MCF 10A (cell line): ENCODE measurements at regions not wholly inside any gene's neighbourhood (a gene's known extent, or its start where the extent isn't known, plus 50 kb on each side); places are given as distances from the start of the nearest gene placed in this dataset.

ENCODE experiments used
- BruUV-seq: library from RNA; stranded (reverse); fragments of 400-500 nt; replicated peaks from 2 replicates; lab custom pipeline; 2021; lab: Mats Ljungman, UMichigan
- CTCF ChIA-PET: fragments of 300-600 bp; sonication (Branson Sonifier 250); formaldehyde crosslinking; extraction: SDS; loops from one replicate; lab custom pipeline; 2021; ENCODE audit warnings: antibody characterized with exemption, inconsistent platforms; lab: Yijun Ruan, JAX
- POLR2A ChIA-PET: fragments of 300-600, 350-650 bp; sonication (Branson Sonifier 250); formaldehyde crosslinking; extraction: SDS; loops from one replicate; lab custom pipeline; 2020; ENCODE audit warnings: antibody characterized with exemption, inconsistent platforms; lab: Yijun Ruan, JAX
- DNase-seq: peaks from one replicate; pipeline ENCODE4 v3.0.0-alpha.2; 2018; ENCODE audit not compliant: unreplicated experiment
- H3K27ac Mint-ChIP-seq: one replicate; pipeline ENCODE4 v1.8.0; 2022; ENCODE audit warnings: mild to moderate bottlenecking, low read depth, mixed read lengths; ENCODE audit not compliant: unreplicated experiment
- H3K27me3 Mint-ChIP-seq: one replicate; pipeline ENCODE4 v1.8.0; 2022; ENCODE audit warnings: mixed read lengths; ENCODE audit not compliant: insufficient read depth, unreplicated experiment
- H3K36me3 Mint-ChIP-seq: one replicate; pipeline ENCODE4 v1.8.0; 2022; ENCODE audit warnings: mild to moderate bottlenecking, moderate library complexity, mixed read lengths; ENCODE audit not compliant: insufficient read depth, unreplicated experiment
- H3K4me1 Mint-ChIP-seq: one replicate; pipeline ENCODE4 v1.8.0; 2022; ENCODE audit warnings: mixed read lengths; ENCODE audit not compliant: insufficient read depth, unreplicated experiment
- H3K4me3 Mint-ChIP-seq: one replicate; pipeline ENCODE4 v1.8.0; 2022; ENCODE audit warnings: mild to moderate bottlenecking, moderate library complexity, mixed read lengths; ENCODE audit not compliant: unreplicated experiment
- H3K9me3 Mint-ChIP-seq: one replicate; pipeline ENCODE4 v1.8.0; 2022; ENCODE audit warnings: mixed read lengths; ENCODE audit not compliant: unreplicated experiment
- intact Hi-C: fragments of 100-400 bp; cut with micrococcal nuclease; formaldehyde crosslinking; loops from 2 replicates; pipeline ENCODE4 v1.14.1; 2022
- TF ChIP-seq, protein P1 (sequence below): fragments of 200-600 bp; IDR thresholded peaks from one replicate; pipeline ENCODE4 v1.8.0; 2022; ENCODE audit warnings: antibody characterized with exemption, mild to moderate bottlenecking; ENCODE audit not compliant: unreplicated experiment

GRCh38 chr6:33860706-33861474 is 57.1 kb upstream of the MLN start:
- TF ChIP-seq, protein P1, sequence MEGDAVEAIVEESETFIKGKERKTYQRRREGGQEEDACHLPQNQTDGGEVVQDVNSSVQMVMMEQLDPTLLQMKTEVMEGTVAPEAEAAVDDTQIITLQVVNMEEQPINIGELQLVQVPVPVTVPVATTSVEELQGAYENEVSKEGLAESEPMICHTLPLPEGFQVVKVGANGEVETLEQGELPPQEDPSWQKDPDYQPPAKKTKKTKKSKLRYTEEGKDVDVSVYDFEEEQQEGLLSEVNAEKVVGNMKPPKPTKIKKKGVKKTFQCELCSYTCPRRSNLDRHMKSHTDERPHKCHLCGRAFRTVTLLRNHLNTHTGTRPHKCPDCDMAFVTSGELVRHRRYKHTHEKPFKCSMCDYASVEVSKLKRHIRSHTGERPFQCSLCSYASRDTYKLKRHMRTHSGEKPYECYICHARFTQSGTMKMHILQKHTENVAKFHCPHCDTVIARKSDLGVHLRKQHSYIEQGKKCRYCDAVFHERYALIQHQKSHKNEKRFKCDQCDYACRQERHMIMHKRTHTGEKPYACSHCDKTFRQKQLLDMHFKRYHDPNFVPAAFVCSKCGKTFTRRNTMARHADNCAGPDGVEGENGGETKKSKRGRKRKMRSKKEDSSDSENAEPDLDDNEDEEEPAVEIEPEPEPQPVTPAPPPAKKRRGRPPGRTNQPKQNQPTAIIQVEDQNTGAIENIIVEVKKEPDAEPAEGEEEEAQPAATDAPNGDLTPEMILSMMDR, result no peak
- H3K27ac Mint-ChIP-seq, result no peak overlapping the region
- H3K4me3 Mint-ChIP-seq, result no peak overlapping the region
- CTCF ChIA-PET, result no interaction called here
- no TSS peak for BruUV-seq
- H3K36me3 Mint-ChIP-seq, result no peaks in the 10 kb centered on the region
- POLR2A ChIA-PET, result interaction anchor here (0.6 to 1.7 kb wide), 3 partner anchors 21 to 93 kb away, joined by 3 read pairs; no protein-coding TSS in a partner anchor
- H3K9me3 Mint-ChIP-seq, result peaks cover 2% of the 10 kb centered on the region
- no peaks in the 10 kb centered on the region for H3K4me1 Mint-ChIP-seq
- H3K27me3 Mint-ChIP-seq, result peaks cover 24% of the 10 kb centered on the region
- intact Hi-C loops, result no loop called here
- peak; percentile 30 for DNase-seq

DNA sequence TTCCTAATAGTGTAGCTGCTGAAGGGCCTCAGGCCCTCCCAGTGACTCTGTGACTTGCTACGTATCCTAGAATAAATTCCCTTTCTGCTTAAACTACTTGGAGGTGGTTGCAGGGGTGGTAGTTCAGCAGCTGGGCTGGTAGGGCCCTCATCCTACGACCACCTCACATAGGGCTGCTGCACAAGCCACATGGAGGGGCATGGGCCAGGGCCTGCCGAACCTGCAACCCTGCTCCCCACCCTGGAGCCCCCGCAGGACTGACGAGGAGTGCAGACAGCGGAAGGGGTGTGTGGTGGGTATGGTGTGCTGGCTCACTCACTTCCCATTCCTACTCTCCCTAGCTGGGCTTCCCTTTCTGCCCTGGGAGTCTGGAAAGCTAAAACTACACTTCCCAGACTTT is 56.2 kb upstream of the MLN start:
- no peak overlapping the region for H3K27ac Mint-ChIP-seq
- intact Hi-C loops, result no loop called here
- H3K27me3 Mint-ChIP-seq, result peaks cover 16% of the 10 kb centered on the region
- ChIA-PET CTCF (interaction anchor here (0.7 kb wide), 1 partner anchor 842 kb away, joined by 4 read pairs; no protein-coding TSS in a partner anchor), POLR2A (interaction anchor here (1.7 kb wide), 1 partner anchor 92 kb away, joined by 3 read pairs; no protein-coding TSS in a partner anchor)
- TF ChIP-seq, protein P1, result no peak
- no peaks in the 10 kb centered on the region for H3K9me3 Mint-ChIP-seq
- no peaks in the 10 kb centered on the region for H3K36me3 Mint-ChIP-seq
- no peaks in the 10 kb centered on the region for H3K4me1 Mint-ChIP-seq
- no TSS peak for BruUV-seq
- H3K4me3 Mint-ChIP-seq, result no peak overlapping the region
- no peak for DNase-seq

DNA sequence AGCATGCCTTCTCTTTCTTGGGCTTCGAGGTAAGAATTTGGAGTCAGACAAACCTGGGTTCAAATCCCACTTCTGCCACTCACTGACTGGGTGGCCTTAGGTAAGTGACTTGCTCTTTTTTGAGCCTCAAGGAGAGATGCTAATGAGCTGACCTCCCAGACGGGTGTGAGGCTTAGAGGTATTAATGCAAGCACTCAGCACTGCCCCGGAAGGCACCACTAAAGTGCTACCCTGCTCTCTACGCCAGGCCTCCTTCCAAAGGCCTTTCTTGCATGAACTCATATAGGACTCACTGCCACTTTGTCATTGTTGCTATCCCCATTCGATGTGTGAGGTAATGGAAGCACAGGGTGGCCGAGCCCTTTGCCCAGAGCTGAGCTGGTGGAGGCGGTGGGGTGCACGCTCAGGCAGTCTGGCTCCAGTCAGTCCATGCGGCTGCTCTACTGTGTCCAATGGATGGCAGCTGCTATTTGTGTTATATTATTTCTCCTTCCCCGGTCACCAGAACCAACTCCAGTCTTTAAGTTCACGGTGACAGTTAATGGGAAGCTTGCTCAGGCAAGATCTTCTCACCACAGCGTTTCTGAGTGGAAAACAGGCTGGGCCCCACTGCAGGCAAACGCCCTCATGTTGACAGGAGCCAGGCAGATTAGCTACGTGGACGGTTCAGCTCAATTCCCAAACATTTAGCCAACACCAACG is 55.2 kb upstream of the MLN start:
- BruUV-seq, result no TSS peak

More for the DNA sequence above, 55.2 kb upstream of the MLN start:
- H3K4me3 Mint-ChIP-seq, result no peak overlapping the region
- intact Hi-C loops, result no loop called here
- H3K9me3 Mint-ChIP-seq, result no peaks in the 10 kb centered on the region
- ChIA-PET CTCF (interaction anchor here (0.7 kb wide), 1 partner anchor 295 kb away, joined by 4 read pairs; no protein-coding TSS in a partner anchor), POLR2A (no interaction called here)
- H3K27me3 Mint-ChIP-seq, result peaks cover 6% of the 10 kb centered on the region
- TF ChIP-seq, protein P1, result no peak
- no peak overlapping the region for H3K27ac Mint-ChIP-seq
- H3K36me3 Mint-ChIP-seq, result peaks cover 6% of the 10 kb centered on the region
- DNase-seq, result no peak
- H3K4me1 Mint-ChIP-seq, result no peaks in the 10 kb centered on the region
